DOHH2 (cell line): ENCODE measurements at regions not wholly inside any gene's neighbourhood (a gene's known extent, or its start where the extent isn't known, plus 50 kb on each side); places are given as distances from the start of the nearest gene placed in this dataset.
"Not testable (repeated sequence)": the region's sequence is repeated elsewhere in the genome, so short reads cannot be mapped to it uniquely, and the experiment has no call there.

Source experiments
- H3F3A ChIP-seq: fragments of 200-600 bp; sonication (generic), shearing (Covaris generic); 2 replicates; pipeline ENCODE4 v1.6.0; 2016; ENCODE audit warnings: antibody characterized with exemption, mild to moderate bottlenecking; ENCODE audit not compliant: control insufficient read depth, insufficient read depth
- H3K27ac ChIP-seq: fragments of 200-600 bp; sonication (generic); 2 replicates; pipeline ENCODE4 v1.5.1; 2014; ENCODE audit warnings: low read depth, mild to moderate bottlenecking, low read length, moderate library complexity
- H3K27me3 ChIP-seq: fragments of 200-600 bp; sonication (generic); 2 replicates; pipeline ENCODE4 v1.6.1; 2014; ENCODE audit warnings: mild to moderate bottlenecking, low read length, mixed read lengths; ENCODE audit not compliant: control insufficient read depth
- H3K36me3 ChIP-seq: fragments of 200-600 bp; sonication (generic); 2 replicates; pipeline ENCODE4 v1.6.1; 2014; ENCODE audit warnings: mild to moderate bottlenecking, low read length, moderate library complexity, mixed read lengths; ENCODE audit not compliant: control insufficient read depth
- H3K4me1 ChIP-seq: fragments of 200-600 bp; sonication (generic); 2 replicates; pipeline ENCODE4 v1.6.1; 2014; ENCODE audit warnings: mild to moderate bottlenecking, low read length, mixed read lengths; ENCODE audit not compliant: control insufficient read depth
- H3K4me2 ChIP-seq: fragments of 200-600 bp; sonication (generic); 2 replicates; pipeline ENCODE4 v1.6.0; 2014; ENCODE audit warnings: mild to moderate bottlenecking, low read length, moderate library complexity
- H3K4me3 ChIP-seq: fragments of 200-600 bp; sonication (generic); 2 replicates; pipeline ENCODE4 v1.5.1; 2014; ENCODE audit warnings: mild to moderate bottlenecking, low read length, mixed read lengths
- H3K79me2 ChIP-seq: fragments of 200-600 bp; sonication (generic); 2 replicates; pipeline ENCODE4 v1.6.1; 2014; ENCODE audit warnings: mild to moderate bottlenecking, low read length, mixed read lengths; ENCODE audit not compliant: control insufficient read depth
- H3K9me2 ChIP-seq: fragments of 200-600 bp; sonication (generic); replicated peaks from 2 replicates; pipeline ENCODE4 v1.6.1; 2014; ENCODE audit warnings: mild to moderate bottlenecking, low read length, mixed read lengths; ENCODE audit not compliant: control insufficient read depth
- H3K9me3 ChIP-seq: fragments of 200-600 bp; sonication (generic); 2 replicates; pipeline ENCODE4 v1.6.1; 2014; ENCODE audit warnings: antibody characterized with exemption, low read length, mixed read lengths; ENCODE audit not compliant: control insufficient read depth, insufficient read depth
- H4K20me1 ChIP-seq: fragments of 200-600 bp; sonication (generic); 2 replicates; pipeline ENCODE4 v1.6.0; 2014; ENCODE audit warnings: low read depth, mild to moderate bottlenecking, antibody characterized with exemption, low read length, moderate library complexity; ENCODE audit not compliant: control insufficient read depth, insufficient read depth
- CTCF ChIP-seq: fragments of 200-600 bp; sonication (generic); IDR thresholded peaks from one replicate; pipeline ENCODE4 v1.5.1; 2014; ENCODE audit warnings: antibody characterized with exemption, mild to moderate bottlenecking, low read depth, low read length; ENCODE audit not compliant: poor library complexity, severe bottlenecking
- EZH2phosphoT487 ChIP-seq: fragments of 200-600 bp; sonication (generic); IDR thresholded peaks from 2 replicates; pipeline ENCODE4 v1.6.1; 2017; ENCODE audit warnings: borderline replicate concordance, mild to moderate bottlenecking, antibody characterized with exemption, low read length, moderate library complexity, mixed read lengths

GRCh38 chr1:199918196-199918769, 109.2 kb upstream of the NR5A2 start:
- H3K4me3 ChIP-seq = no peak overlapping the region
- no peaks in the 10 kb centered on the region for H3K36me3 ChIP-seq
- H4K20me1 ChIP-seq = no peaks in the 10 kb centered on the region
- H3K9me2 ChIP-seq = no peaks in the 10 kb centered on the region
- H3K79me2 ChIP-seq = no peaks in the 10 kb centered on the region
- no peaks in the 10 kb centered on the region for H3F3A ChIP-seq
- no peak for TF ChIP-seq EZH2phosphoT487
- no peaks in the 10 kb centered on the region for H3K9me3 ChIP-seq
- H3K27me3 ChIP-seq = no peaks in the 10 kb centered on the region
- H3K4me1 ChIP-seq = no peaks in the 10 kb centered on the region
- no peak overlapping the region for H3K27ac ChIP-seq
- no peak overlapping the region for H3K4me2 ChIP-seq

- Histone ChIP-seq H3K4me1 (no peaks in the 10 kb centered on the region), H3F3A (no peaks in the 10 kb centered on the region), H3K79me2 (no peaks in the 10 kb centered on the region), H3K27ac (no peak overlapping the region), H3K36me3 (no peaks in the 10 kb centered on the region), H3K27me3 (no peaks in the 10 kb centered on the region), H4K20me1 (no peaks in the 10 kb centered on the region), H3K9me2 (no peaks in the 10 kb centered on the region), H3K4me2 (no peak overlapping the region), H3K4me3 (no peak overlapping the region), H3K9me3 (no peaks in the 10 kb centered on the region)
- no peak for TF ChIP-seq EZH2phosphoT487
- TF ChIP-seq CTCF = no peak
Measured at GRCh38 chr1:199920635-199921034, 106.9 kb upstream of the NR5A2 start.

DNA sequence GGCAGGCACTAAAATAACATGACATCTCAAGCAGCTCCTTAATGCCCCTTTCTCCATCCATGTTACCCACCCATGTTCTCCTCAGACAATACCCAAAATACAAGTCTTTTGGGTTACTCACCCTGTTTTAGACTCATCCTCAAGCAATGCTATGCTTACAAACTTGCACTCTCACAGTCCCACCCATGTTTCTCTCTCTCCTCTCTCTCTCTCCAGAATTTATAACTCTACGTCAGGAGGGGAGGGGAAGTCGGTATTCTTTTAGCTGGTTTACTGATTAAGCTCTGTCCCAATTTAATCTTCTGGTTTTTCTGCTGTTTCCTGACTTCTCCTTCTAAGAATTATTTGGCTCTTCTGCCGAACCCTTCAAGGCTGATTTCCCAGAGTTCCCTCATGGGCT, 98.0 kb upstream of the NR5A2 start:
- H4K20me1 ChIP-seq = no peaks in the 10 kb centered on the region
- no peaks in the 10 kb centered on the region for H3K36me3 ChIP-seq
- no peaks in the 10 kb centered on the region for H3K27me3 ChIP-seq
- no peaks in the 10 kb centered on the region for H3K79me2 ChIP-seq
- no peak overlapping the region for H3K27ac ChIP-seq
- H3F3A ChIP-seq = no peaks in the 10 kb centered on the region
- no peak overlapping the region for H3K4me2 ChIP-seq
- TF ChIP-seq EZH2phosphoT487 = no peak
- no peak for TF ChIP-seq CTCF
- H3K9me3 ChIP-seq = no peaks in the 10 kb centered on the region
- H3K9me2 ChIP-seq = no peaks in the 10 kb centered on the region
- H3K4me3 ChIP-seq = no peak overlapping the region
- no peaks in the 10 kb centered on the region for H3K4me1 ChIP-seq

GRCh38 chr1:199930067-199930466, 97.4 kb upstream of the NR5A2 start:
- not testable (repeated sequence) for H3K27me3 ChIP-seq, H3F3A ChIP-seq, H4K20me1 ChIP-seq, H3K9me2 ChIP-seq, H3K4me3 ChIP-seq, H3K27ac ChIP-seq, H3K79me2 ChIP-seq, H3K36me3 ChIP-seq, H3K4me1 ChIP-seq, H3K9me3 ChIP-seq, H3K4me2 ChIP-seq
